Astrocyte of the spinal cord (primary cell): ENCODE measurements at regions not wholly inside any gene's neighbourhood (a gene's known extent, or its start where the extent isn't known, plus 50 kb on each side); places are given as distances from the start of the nearest gene placed in this dataset.

Experiments
- DNase-seq: peaks from one replicate; pipeline ENCODE4 v3.0.0; 2011; ENCODE audit warnings: low read depth, low spot score
- H3K4me3 ChIP-seq: 2 replicates; pipeline ENCODE4 v1.5.1; 2011; ENCODE audit warnings: low read depth, mild to moderate bottlenecking, low read length, moderate library complexity
- CTCF ChIP-seq: IDR thresholded peaks from 2 replicates; pipeline ENCODE4 v1.5.1; 2012; ENCODE audit warnings: low read depth, mild to moderate bottlenecking, low read length, inconsistent platforms
- in situ Hi-C: cut with HindIII; loops from 2 replicates; pipeline ENCODE4 v1.10.0; 2017; ENCODE audit warnings: low sequenced_read_pairs

GRCh38 chr16:9469512-9469911 is 378.1 kb downstream of the HAPSTR1 start:
- in situ Hi-C loops, result no loop called here
- H3K4me3 ChIP-seq, result no peak overlapping the region
- no peak for TF ChIP-seq CTCF
- no peak for DNase-seq

- H3K4me3 ChIP-seq, result no peak overlapping the region
- in situ Hi-C loops, result no loop called here
- DNase-seq, result no peak
- TF ChIP-seq CTCF, result no peak
Measured at GRCh38 chr16:9476744-9477143, 385.3 kb downstream of the HAPSTR1 start.

GRCh38 chr16:9479008-9479407 is 387.6 kb downstream of the HAPSTR1 start:
- in situ Hi-C loops, result no loop called here
- H3K4me3 ChIP-seq, result no peak overlapping the region

GRCh38 chr16:9480503-9480902 is 389.1 kb downstream of the HAPSTR1 start:
- no peak overlapping the region for H3K4me3 ChIP-seq
- in situ Hi-C loops, result no loop called here
- no peak for TF ChIP-seq CTCF
- DNase-seq, result no peak

More at GRCh38 chr16:9479008-9479407, 387.6 kb downstream of the HAPSTR1 start:
- no peak for TF ChIP-seq CTCF
- no peak for DNase-seq

GRCh38 chr16:9481747-9482730 is 390.6 kb downstream of the HAPSTR1 start:
- no peak for TF ChIP-seq CTCF
- no peak for DNase-seq
- H3K4me3 ChIP-seq, result no peak overlapping the region
- in situ Hi-C loops, result no loop called here

- in situ Hi-C loops, result no loop called here
- no peak for DNase-seq
- no peak for TF ChIP-seq CTCF
- H3K4me3 ChIP-seq, result no peak overlapping the region
Measured at GRCh38 chr16:9484426-9484825, 393.0 kb downstream of the HAPSTR1 start.
